ENCODE measurements at regions not wholly inside any gene's neighbourhood (a gene's known extent, or its start where the extent isn't known, plus 50 kb on each side); places are given as distances from the start of the nearest gene placed in this dataset.

DNA sequence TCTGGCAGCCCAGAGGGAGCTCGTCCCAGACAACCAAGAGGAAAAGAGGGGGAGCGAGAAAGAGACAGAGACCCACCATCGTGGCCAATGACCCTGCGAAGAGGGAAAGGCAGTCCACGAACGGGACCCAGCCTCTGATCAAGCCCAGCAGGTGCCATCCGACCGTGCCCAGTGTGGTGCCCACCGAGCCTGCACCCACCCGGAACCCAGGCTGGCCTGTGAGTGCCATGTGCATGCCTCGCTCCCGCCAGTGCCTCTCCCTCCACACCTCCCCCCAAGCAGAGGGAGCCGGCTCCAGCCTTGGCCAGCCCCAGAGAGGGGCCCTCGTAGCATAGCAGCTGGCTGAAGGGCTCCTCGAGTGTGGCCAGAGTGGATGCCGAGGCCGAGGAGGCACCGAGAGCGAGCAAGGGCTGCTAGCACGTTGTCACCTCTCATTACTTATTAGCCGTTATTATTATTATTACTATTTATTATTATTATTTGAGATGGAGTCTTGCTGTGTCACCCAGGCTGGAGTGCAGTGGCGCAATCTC, 130.7 kb upstream of the CHRM3 start:
- H2BK20ac ChIP-seq (ENCODE audit: low read depth, low read length, poor library complexity, severe bottlenecking): no peak overlapping the region
- Mint-ChIP-seq H3K27ac (no peak overlapping the region), H3K4me3 (no peak overlapping the region), H3K9me3 (peaks cover 12 to 16% of the 10 kb centered on the region in 2 experiments), H3K27me3 (ENCODE audit: low read depth) (no peaks in the 10 kb centered on the region), H3K36me3 (ENCODE audit: insufficient read depth in 1 of 3, low read depth in 3 of 3) (peaks cover 5 to 19% (median 11%) of the 10 kb centered on the region in 3 experiments; a peak in 5 of 7 replicates), H3K4me1 (peaks cover 7% of the 10 kb centered on the region in 2 experiments)
- peaks cover 2% of the 10 kb centered on the region; the same call in 1 of the 2 replicates for H3K4me1 ChIP-seq (ENCODE audit: insufficient read depth, low read length)
- H2BK5ac ChIP-seq (ENCODE audit: insufficient read length, low read length): no peak overlapping the region
- no peak overlapping the region for H2BK15ac ChIP-seq (ENCODE audit: low read depth, low read length)
- no peaks in the 10 kb centered on the region for H3K79me1 ChIP-seq (ENCODE audit: insufficient read depth, low read depth, low read length, poor library complexity, severe bottlenecking)
- no peak overlapping the region for H4K8ac ChIP-seq (replicated peaks; ENCODE audit: insufficient read length, low read depth, low read length)
- H3K23ac ChIP-seq (ENCODE audit: insufficient read length, low read depth, low read length): no peak overlapping the region
- no peak overlapping the region for H2AK5ac ChIP-seq (ENCODE audit: insufficient read length, low read length)
- TF ChIP-seq, protein P1, sequence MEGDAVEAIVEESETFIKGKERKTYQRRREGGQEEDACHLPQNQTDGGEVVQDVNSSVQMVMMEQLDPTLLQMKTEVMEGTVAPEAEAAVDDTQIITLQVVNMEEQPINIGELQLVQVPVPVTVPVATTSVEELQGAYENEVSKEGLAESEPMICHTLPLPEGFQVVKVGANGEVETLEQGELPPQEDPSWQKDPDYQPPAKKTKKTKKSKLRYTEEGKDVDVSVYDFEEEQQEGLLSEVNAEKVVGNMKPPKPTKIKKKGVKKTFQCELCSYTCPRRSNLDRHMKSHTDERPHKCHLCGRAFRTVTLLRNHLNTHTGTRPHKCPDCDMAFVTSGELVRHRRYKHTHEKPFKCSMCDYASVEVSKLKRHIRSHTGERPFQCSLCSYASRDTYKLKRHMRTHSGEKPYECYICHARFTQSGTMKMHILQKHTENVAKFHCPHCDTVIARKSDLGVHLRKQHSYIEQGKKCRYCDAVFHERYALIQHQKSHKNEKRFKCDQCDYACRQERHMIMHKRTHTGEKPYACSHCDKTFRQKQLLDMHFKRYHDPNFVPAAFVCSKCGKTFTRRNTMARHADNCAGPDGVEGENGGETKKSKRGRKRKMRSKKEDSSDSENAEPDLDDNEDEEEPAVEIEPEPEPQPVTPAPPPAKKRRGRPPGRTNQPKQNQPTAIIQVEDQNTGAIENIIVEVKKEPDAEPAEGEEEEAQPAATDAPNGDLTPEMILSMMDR (conservative IDR thresholded peaks at IDR 0.05): no peak
- H3K27ac ChIP-seq (ENCODE audit: insufficient read length, low read depth, low read length): no peak overlapping the region
- H4K20me1 ChIP-seq (ENCODE audit: control insufficient read depth, insufficient read depth, insufficient read length): no peaks in the 10 kb centered on the region
- no peak overlapping the region for H4K91ac ChIP-seq (ENCODE audit: insufficient read length, low read depth, low read length)
- H3K4me2 ChIP-seq (ENCODE audit: insufficient read depth, insufficient read length, low read length): no peak overlapping the region
- no peak overlapping the region for H2BK12ac ChIP-seq (ENCODE audit: insufficient read length, low read depth, low read length)
- no peak overlapping the region for H3K4ac ChIP-seq (ENCODE audit: low read depth, low read length)
- no peak overlapping the region for H3K56ac ChIP-seq (ENCODE audit: insufficient read length, low read depth, low read length)
- no peaks in the 10 kb centered on the region for H3K23me2 ChIP-seq (ENCODE audit: insufficient read length, low read depth, low read length, poor library complexity, severe bottlenecking)
- H2BK120ac ChIP-seq (ENCODE audit: low read depth, low read length, poor library complexity, severe bottlenecking): no peak overlapping the region
- no peaks in the 10 kb centered on the region for H3K27me3 ChIP-seq (ENCODE audit: insufficient read depth, low read length)
- H2AFZ ChIP-seq (ENCODE audit: low read length): no peak overlapping the region
- no peak overlapping the region for H4K5ac ChIP-seq (ENCODE audit: insufficient read length, low read depth, low read length)
- no peak overlapping the region for H3K18ac ChIP-seq (ENCODE audit: insufficient read length, low read depth, low read length)
- DNase-seq: no peak
- no peak overlapping the region for H3K14ac ChIP-seq (ENCODE audit: insufficient read depth, low read length)
- H3T11ph ChIP-seq (ENCODE audit: low read length): no peak overlapping the region
- H3K9ac ChIP-seq (ENCODE audit: extremely low read depth, insufficient read length, low read length): no peak overlapping the region
- no peaks in the 10 kb centered on the region for H3K79me2 ChIP-seq (ENCODE audit: insufficient read depth, low read length)
- no peaks in the 10 kb centered on the region for H3K9me3 ChIP-seq (ENCODE audit: control insufficient read depth, low read depth, low read length)
- WGBS (ENCODE audit: extremely low coverage, insufficient read length, low lambda C conversion rate): no CpG with 5 or more reads among the region's 22 CpGs
